NCI-H1694 (cell line): ENCODE measurements at regions not wholly inside any gene's neighbourhood (a gene's known extent, or its start where the extent isn't known, plus 50 kb on each side); places are given as distances from the start of the nearest gene placed in this dataset.
A peak's percentile ranks its signal among the peaks of the same experiment; 100 is the strongest.

Experiments
- DNase-seq: peaks from one replicate; lab custom pipeline; 2025; lab: John Stamatoyannopoulos, UW

GRCh38 chr12:92582475-92582874, 120.3 kb upstream of the PLEKHG7 start:
- DNase-seq, result peak; percentile 64

- DNase-seq, result peak; percentile 39
Observed at GRCh38 chr12:92581604-92582003, 121.2 kb upstream of the PLEKHG7 start.

GRCh38 chr12:92574911-92575570, 127.7 kb upstream of the PLEKHG7 start:
- DNase-seq, result no peak

- peak; percentile 17 for DNase-seq
Observed at GRCh38 chr12:92574051-92574783, 128.6 kb upstream of the PLEKHG7 start.

GRCh38 chr12:92573104-92573503, 129.7 kb upstream of the PLEKHG7 start:
- no peak for DNase-seq

- DNase-seq, result no peak
Observed at GRCh38 chr12:92571844-92572543, 130.8 kb upstream of the PLEKHG7 start.

- no peak for DNase-seq
Observed at GRCh38 chr12:92571169-92571568, 131.6 kb upstream of the PLEKHG7 start.

- peak; percentile 85 for DNase-seq
Observed at GRCh38 chr12:92570056-92570753, 132.6 kb upstream of the PLEKHG7 start.

- no peak for DNase-seq
Observed at GRCh38 chr12:92568691-92569090, 134.1 kb upstream of the PLEKHG7 start.

GRCh38 chr12:92566448-92567019, 136.3 kb upstream of the PLEKHG7 start:
- no peak for DNase-seq

- DNase-seq, result no peak
Observed at GRCh38 chr12:92563819-92564218, 139.0 kb upstream of the PLEKHG7 start.

GRCh38 chr12:92562063-92562734, 140.6 kb upstream of the PLEKHG7 start:
- no peak for DNase-seq

GRCh38 chr12:92561543-92561899, 141.3 kb upstream of the PLEKHG7 start:
- peak; percentile 1 for DNase-seq

- DNase-seq, result no peak
Observed at GRCh38 chr12:92560713-92561542, 141.9 kb upstream of the PLEKHG7 start.

GRCh38 chr12:92558806-92559205, 144.0 kb upstream of the PLEKHG7 start:
- DNase-seq, result no peak

GRCh38 chr12:92558215-92558773, 144.5 kb upstream of the PLEKHG7 start:
- no peak for DNase-seq

GRCh38 chr12:92557422-92557724, 145.4 kb upstream of the PLEKHG7 start:
- no peak for DNase-seq

- no peak for DNase-seq
Observed at GRCh38 chr12:92556637-92557421, 146.0 kb upstream of the PLEKHG7 start.

GRCh38 chr12:92556141-92556540, 146.6 kb upstream of the PLEKHG7 start:
- no peak for DNase-seq
